Mesodermal cell (in vitro differentiated cells): ENCODE measurements at regions not wholly inside any gene's neighbourhood (a gene's known extent, or its start where the extent isn't known, plus 50 kb on each side); places are given as distances from the start of the nearest gene placed in this dataset.

Source experiments
- H3K27ac ChIP-seq: 2 replicates; pipeline ENCODE4 v1.7.0; 2013; ENCODE audit warnings: mild to moderate bottlenecking, low read depth, low read length, moderate library complexity; ENCODE audit not compliant: severe bottlenecking
- H3K36me3 ChIP-seq: 2 replicates; pipeline ENCODE4 v1.7.1; 2013; ENCODE audit warnings: mild to moderate bottlenecking, low read length, moderate library complexity; ENCODE audit not compliant: control insufficient read depth, insufficient read depth
- H3K4me1 ChIP-seq: one replicate; pipeline ENCODE4 v1.7.1; 2013; ENCODE audit warnings: mild to moderate bottlenecking, low read length; ENCODE audit not compliant: insufficient read depth, control insufficient read depth, poor library complexity, severe bottlenecking
- H3K4me3 ChIP-seq: 2 replicates; pipeline ENCODE4 v1.7.0; 2013; ENCODE audit warnings: low read length, control low read depth, mild to moderate bottlenecking; ENCODE audit not compliant: insufficient read depth, poor library complexity, severe bottlenecking; ENCODE audit errors: extremely low read depth
- H3K9me3 ChIP-seq: 2 replicates; pipeline ENCODE4 v1.7.1; 2013; ENCODE audit warnings: mild to moderate bottlenecking, low read length, moderate library complexity; ENCODE audit not compliant: control insufficient read depth
- WGBS, 2 experiments: methylation state at CpG; one replicate each; pipeline ENCODE4 v1.1.5; 2013; ENCODE audit warnings: missing lambda C conversion rate in 2 of 2; ENCODE audit not compliant: insufficient coverage in 2 of 2; 5-methylcytosine and 5-hydroxymethylcytosine counted together

GRCh38 chr7:148472406-148472805 lies 118.2 kb upstream of the C7orf33 start:
- no peak overlapping the region for H3K27ac ChIP-seq
- no peaks in the 10 kb centered on the region for H3K4me1 ChIP-seq
- H3K36me3 ChIP-seq = no peaks in the 10 kb centered on the region
- no peak overlapping the region for H3K4me3 ChIP-seq
- H3K9me3 ChIP-seq = no peaks in the 10 kb centered on the region
- 89 to 90% methylated on average over 9 to 10 of the region's 11 CpGs for WGBS, 2 experiments

- WGBS, 2 experiments = 80 to 86% methylated on average over 11 of the region's 14 CpGs
- no peaks in the 10 kb centered on the region for H3K9me3 ChIP-seq
These were observed 116.7 kb upstream of the C7orf33 start for GRCh38 chr7:148473703-148474480.

GRCh38 chr7:148474481-148475025 lies 116.0 kb upstream of the C7orf33 start:
- Histone ChIP-seq H3K36me3 (no peaks in the 10 kb centered on the region), H3K27ac (no peak overlapping the region), H3K4me3 (no peak overlapping the region), H3K9me3 (no peaks in the 10 kb centered on the region), H3K4me1 (peaks cover 4% of the 10 kb centered on the region)
- 79 to 87% methylated on average over 4 to 5 of the region's 6 CpGs for WGBS, 2 experiments

More at GRCh38 chr7:148473703-148474480, 116.7 kb upstream of the C7orf33 start:
- Histone ChIP-seq H3K4me1 (peaks cover 4% of the 10 kb centered on the region), H3K4me3 (no peak overlapping the region), H3K27ac (no peak overlapping the region), H3K36me3 (no peaks in the 10 kb centered on the region)

- 68 to 82% methylated on average over 4 of the region's 9 CpGs for WGBS, 2 experiments
- H3K4me3 ChIP-seq = no peak overlapping the region
- H3K4me1 ChIP-seq = peaks cover 4% of the 10 kb centered on the region
- H3K27ac ChIP-seq = no peak overlapping the region
- no peaks in the 10 kb centered on the region for H3K9me3 ChIP-seq
- no peaks in the 10 kb centered on the region for H3K36me3 ChIP-seq
These were observed 112.0 kb upstream of the C7orf33 start for GRCh38 chr7:148478551-148478950.

GRCh38 chr7:148480479-148481146 lies 110.0 kb upstream of the C7orf33 start:
- Histone ChIP-seq H3K4me1 (peaks cover 4% of the 10 kb centered on the region), H3K36me3 (no peaks in the 10 kb centered on the region), H3K9me3 (no peaks in the 10 kb centered on the region), H3K27ac (no peak overlapping the region), H3K4me3 (no peak overlapping the region)
- WGBS, 2 experiments = 83 to 96% methylated on average over 3 to 5 of the region's 5 CpGs

- no peaks in the 10 kb centered on the region for H3K36me3 ChIP-seq
- WGBS, 2 experiments = no CpG with 5 or more reads among the region's 3 CpGs
- no peak overlapping the region for H3K4me3 ChIP-seq
- peaks cover 4% of the 10 kb centered on the region for H3K4me1 ChIP-seq
- no peak overlapping the region for H3K27ac ChIP-seq
- H3K9me3 ChIP-seq = no peaks in the 10 kb centered on the region
These were observed 109.4 kb upstream of the C7orf33 start for GRCh38 chr7:148481147-148481526.

- Histone ChIP-seq H3K27ac (no peak overlapping the region), H3K36me3 (no peaks in the 10 kb centered on the region), H3K4me1 (peaks cover 4% of the 10 kb centered on the region), H3K9me3 (no peaks in the 10 kb centered on the region), H3K4me3 (no peak overlapping the region)
- 89 to 90% methylated on average over 9 to 14 of the region's 19 CpGs for WGBS, 2 experiments
These were observed 108.5 kb upstream of the C7orf33 start for GRCh38 chr7:148481971-148482626.

GRCh38 chr7:148483515-148484308 lies 106.9 kb upstream of the C7orf33 start:
- Histone ChIP-seq H3K4me1 (peaks cover under 1% of the 10 kb centered on the region), H3K4me3 (no peak overlapping the region), H3K27ac (no peak overlapping the region), H3K36me3 (no peaks in the 10 kb centered on the region), H3K9me3 (no peaks in the 10 kb centered on the region)
- 91 to 96% methylated on average over 14 to 17 of the region's 17 CpGs for WGBS, 2 experiments

- no peaks in the 10 kb centered on the region for H3K36me3 ChIP-seq
- H3K9me3 ChIP-seq = no peaks in the 10 kb centered on the region
- H3K27ac ChIP-seq = no peak overlapping the region
- 81 to 95% methylated on average over 3 of the region's 3 CpGs for WGBS, 2 experiments
- H3K4me1 ChIP-seq = no peaks in the 10 kb centered on the region
- H3K4me3 ChIP-seq = no peak overlapping the region
These were observed 106.1 kb upstream of the C7orf33 start for GRCh38 chr7:148484486-148484885.

- 100% methylated on average over 2 of the region's 3 CpGs for whole genome bisulfite sequencing, 2 experiments
- Histone ChIP-seq H3K27ac (no peak overlapping the region), H3K9me3 (no peaks in the 10 kb centered on the region), H3K36me3 (no peaks in the 10 kb centered on the region), H3K4me1 (no peaks in the 10 kb centered on the region), H3K4me3 (no peak overlapping the region)
These were observed 104.9 kb upstream of the C7orf33 start for GRCh38 chr7:148485618-148486017.
